GM21526 (cell line): ENCODE measurements at regions not wholly inside any gene's neighbourhood (a gene's known extent, or its start where the extent isn't known, plus 50 kb on each side); places are given as distances from the start of the nearest gene placed in this dataset.
"Not testable (repeated sequence)": the region's sequence is repeated elsewhere in the genome, so short reads cannot be mapped to it uniquely, and the experiment has no call there.

Experiments used
- ATAC-seq: cut with Tn5 transposase; IDR thresholded peaks from one replicate; pipeline ENCODE4 v1.9.1; 2021; ENCODE audit warnings: moderate library complexity; ENCODE audit not compliant: unreplicated experiment, low FRiP score

GRCh38 chr5:136924490-136924889 lies 559.1 kb upstream of the TRPC7 start:
- no peak for ATAC-seq

DNA sequence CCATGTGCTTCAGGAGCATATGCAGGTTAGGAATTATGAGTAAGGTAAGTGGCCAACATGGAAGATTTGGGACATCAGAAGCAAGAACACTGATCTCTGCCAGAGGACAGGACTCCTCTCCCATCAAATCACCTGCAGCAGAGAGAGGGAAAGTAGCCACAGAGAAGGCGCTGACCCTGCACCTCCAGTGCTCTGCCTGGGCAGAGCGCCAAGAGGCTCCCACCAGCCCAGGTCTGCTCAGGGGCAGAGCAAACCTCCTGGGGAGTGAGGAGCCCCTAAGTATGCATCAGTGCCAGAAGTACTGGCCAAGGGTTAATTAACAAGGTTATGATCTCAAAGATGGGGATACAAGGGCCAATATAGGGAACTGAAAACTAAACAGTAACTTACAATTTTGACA lies 545.3 kb upstream of the TRPC7 start:
- no peak for ATAC-seq

DNA sequence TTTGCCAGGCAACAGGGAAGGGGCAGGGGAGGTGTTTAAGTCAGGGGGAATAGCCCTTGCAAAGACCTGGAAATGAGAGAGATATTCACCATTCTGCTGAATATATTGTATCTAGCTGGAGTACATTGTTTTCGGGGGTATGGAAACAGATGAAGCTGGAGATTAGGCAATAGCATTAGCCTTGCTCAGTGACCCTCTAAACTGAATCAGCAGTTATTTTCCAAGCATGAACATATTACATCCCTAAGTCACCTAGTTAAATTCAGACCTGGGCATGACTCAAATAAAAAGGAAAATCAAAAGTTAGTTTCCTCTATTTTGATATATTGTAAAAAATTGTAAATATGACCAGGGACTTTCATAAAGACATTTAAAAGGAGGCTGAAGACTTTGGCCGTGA lies 544.6 kb upstream of the TRPC7 start:
- no peak for ATAC-seq

DNA sequence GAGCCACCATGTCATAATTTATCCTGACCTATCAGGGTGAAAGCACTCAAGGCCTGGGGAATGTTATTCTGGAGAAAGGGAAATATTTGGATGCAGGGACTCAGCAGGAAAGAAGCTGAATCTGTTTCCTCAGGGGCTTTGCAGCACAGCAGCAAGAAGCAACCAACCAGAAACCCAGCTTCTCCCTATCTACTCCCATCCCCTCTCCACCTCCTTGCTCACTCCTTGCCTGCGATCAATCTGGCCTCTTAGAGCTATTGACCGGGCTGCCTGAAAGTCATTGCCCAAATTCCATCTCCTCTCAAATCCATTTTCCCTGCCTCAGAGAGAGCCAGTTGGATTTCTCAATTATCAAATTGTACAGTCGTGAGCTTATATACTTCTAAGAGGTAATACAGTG lies 542.0 kb upstream of the TRPC7 start:
- ATAC-seq, result no peak

DNA sequence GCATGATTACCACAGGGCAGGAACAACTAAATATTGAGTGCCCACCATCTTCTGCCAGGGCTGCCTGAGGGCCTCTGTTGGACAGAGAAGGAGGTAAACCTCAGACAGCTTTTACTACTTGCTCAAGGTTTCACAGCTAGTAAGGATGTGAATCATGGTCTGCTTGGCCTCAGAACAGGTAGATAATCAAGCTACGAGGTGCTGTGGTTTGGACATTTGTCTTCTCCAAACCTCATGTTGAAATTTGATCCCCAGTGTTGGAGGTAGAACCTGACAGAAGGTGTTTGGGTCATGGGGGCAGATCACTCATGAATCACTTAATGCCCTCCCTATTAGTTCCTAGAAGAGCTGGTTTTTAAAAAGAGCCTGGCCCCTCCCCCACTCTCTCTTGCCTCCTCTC lies 541.2 kb upstream of the TRPC7 start:
- ATAC-seq, result no peak

GRCh38 chr5:136905571-136905970 lies 540.2 kb upstream of the TRPC7 start:
- no peak for ATAC-seq

- no peak for ATAC-seq
These were observed 528.7 kb upstream of the TRPC7 start for GRCh38 chr5:136894070-136894469.

- no peak for ATAC-seq
These were observed 526.7 kb upstream of the TRPC7 start for GRCh38 chr5:136892000-136892399.

DNA sequence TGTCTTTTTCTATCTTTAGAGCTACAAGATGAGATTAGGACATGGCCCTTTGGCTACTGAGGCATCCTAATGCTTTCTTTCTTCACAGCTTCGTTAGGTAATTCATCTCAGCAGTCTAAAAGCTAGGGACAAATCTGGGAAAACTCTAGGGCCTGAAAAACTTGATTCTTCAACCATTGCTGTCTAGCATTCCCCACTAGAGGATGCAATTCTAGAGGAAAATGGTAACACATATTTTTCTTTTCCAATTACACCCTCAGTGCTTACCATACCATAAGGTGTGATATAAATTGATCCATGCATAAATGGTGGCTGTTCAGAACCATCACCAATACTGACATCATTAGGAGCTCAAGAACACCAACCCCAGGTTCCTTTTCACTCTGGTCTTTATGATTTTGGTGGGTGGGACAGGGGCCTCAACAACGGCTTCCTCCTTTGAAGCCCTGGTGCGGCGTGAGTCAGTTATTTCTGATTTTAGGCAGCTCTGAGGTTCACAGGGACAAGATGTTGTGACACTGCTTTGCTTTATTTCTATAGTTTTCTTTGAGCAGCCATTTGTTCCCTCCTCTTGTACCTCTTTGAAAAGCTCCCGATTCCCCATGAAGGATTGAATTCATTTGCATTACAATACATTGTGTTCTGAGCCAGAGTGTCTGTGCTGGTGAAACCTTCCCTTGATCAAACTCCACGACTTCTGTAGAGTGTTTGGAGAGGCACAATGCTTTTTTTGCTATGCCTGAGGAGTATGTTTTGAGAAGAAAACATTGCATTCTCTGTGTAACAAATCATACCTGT lies 526.0 kb upstream of the TRPC7 start:
- ATAC-seq, result no peak

DNA sequence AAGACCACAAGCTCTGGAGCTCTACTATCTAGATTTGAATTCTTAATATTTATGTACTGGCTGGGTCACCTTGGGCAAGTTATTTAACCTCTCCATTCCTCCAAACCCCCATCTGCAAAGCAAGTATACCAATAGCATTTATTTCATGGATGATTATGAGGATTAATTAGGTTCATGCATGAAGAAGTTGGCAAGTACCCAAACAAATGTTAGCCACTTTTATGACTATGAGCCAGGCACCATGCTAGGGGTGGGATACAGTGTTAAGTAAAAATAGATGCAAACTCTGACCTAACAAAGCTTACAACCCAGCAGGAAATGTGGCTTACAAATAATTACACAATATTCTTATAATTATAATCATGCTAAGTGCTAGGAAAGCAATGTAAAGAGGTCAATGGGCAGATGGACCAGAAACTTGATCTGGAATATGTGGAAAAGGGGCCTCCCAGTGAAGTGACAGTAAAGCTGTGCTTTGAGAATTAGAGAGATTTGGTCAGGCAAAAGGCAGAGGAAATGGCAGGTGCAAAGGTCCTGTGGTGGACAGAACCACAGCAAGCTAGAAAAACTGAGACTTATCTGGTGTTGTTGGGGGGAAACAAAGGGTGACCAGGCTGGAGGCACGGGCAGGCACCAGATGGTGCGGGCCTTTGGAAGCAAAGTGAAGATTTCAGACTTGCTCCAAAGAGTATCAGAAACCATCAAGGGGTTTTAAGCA lies 525.2 kb upstream of the TRPC7 start:
- ATAC-seq, result no peak

GRCh38 chr5:136886608-136887007 lies 521.3 kb upstream of the TRPC7 start:
- ATAC-seq, result no peak

DNA sequence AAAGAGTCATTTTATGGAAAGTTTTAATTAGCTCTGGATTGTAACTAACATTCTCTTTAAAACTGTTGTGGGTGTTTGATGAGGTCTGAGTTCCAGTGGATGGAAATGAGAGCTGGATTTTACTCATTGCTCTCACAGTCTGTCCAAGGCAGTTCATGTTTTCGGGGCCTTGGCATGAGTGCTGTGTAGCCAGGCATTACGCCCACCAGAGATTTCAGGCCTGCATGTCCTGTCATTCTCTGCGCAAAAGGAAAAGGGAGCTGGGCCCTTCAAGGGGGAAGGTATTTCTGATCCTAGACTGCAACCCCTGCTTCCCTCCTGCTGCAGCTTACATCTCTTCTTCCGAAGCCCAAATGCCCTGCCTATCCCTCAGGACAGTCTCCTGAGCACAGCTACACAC lies 499.6 kb upstream of the TRPC7 start:
- no peak for ATAC-seq

GRCh38 chr5:136856648-136857047 lies 491.3 kb upstream of the TRPC7 start:
- no peak for ATAC-seq

GRCh38 chr5:136853971-136854370 lies 488.6 kb upstream of the TRPC7 start:
- no peak for ATAC-seq

GRCh38 chr5:136840601-136841000 lies 475.3 kb upstream of the TRPC7 start:
- ATAC-seq, result no peak

GRCh38 chr5:136836093-136836492 lies 470.7 kb upstream of the TRPC7 start:
- no peak for ATAC-seq

GRCh38 chr5:136820848-136821247 lies 455.5 kb upstream of the TRPC7 start:
- ATAC-seq, result no peak

DNA sequence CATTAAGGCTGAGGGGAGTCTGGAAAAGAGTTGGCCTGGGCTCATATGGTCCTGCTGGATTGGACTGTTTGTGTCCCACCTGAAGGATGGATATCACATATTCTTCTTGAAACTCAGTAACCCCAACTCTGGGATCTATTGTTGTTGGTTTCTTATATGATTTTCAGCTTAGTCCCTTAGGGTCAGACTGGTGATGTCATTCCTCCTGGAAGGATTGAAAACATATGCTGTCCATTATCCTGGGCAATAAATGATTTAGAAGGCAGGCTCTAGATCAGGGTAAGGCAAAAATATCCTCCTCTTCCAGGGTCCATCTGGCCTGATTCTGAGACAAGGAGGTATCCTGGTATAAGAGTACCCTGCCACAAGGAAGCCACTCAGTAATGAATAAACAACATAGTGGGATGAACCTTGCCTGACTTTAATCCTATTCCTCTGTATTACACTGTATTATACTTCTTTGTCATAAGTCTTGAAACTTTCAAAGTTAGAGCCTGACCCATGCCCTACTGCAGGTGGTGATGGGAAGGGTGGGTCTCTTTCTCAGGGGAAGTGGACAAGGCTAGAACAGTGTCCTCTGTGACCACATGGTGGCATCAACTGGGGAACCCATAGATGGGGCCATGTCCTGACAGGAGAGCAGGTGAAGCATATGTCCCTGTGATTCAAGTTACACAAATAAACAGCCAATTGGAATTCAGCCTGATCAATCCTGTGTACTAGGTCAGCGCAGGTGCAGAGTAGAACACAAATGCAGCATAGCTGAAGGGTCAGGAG lies 454.4 kb upstream of the TRPC7 start:
- ATAC-seq, result no peak

GRCh38 chr5:136816327-136816726 lies 451.0 kb upstream of the TRPC7 start:
- ATAC-seq, result no peak

DNA sequence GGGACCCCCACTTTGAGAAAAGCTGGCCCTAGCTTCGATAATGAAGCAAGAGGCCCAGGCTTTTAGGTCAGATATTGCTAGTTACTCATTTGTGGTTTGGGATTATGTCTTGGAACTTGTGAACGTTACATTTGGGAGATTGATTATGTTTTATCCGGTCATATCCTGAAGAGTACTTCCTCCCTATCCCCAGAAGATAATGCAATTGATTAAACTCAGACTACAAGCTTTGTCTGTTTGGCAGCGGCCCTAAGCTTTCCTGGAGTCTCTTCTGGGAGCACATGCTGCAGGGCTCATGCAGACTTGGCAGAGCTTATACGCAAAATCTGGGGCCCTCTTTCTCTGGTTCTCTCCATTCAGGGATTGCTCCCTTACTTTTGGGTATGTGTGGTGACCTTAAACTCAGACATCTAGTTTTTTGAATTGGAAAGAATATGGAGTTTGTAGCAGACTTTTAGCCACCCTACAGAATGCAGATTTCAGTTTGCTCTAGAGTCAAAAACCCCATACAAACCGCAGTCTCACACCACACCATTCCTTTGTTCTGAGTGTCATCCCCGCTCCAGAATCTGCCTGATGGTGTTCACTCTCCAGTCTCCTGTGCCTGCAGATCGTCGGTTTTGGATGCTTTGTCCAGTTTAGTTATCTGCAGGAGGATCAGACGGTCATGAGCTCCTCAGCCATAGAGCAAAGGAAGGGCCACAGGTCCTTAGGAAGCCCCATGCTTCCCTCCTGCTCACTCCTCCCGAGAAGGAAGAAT lies 449.5 kb upstream of the TRPC7 start:
- no peak for ATAC-seq

DNA sequence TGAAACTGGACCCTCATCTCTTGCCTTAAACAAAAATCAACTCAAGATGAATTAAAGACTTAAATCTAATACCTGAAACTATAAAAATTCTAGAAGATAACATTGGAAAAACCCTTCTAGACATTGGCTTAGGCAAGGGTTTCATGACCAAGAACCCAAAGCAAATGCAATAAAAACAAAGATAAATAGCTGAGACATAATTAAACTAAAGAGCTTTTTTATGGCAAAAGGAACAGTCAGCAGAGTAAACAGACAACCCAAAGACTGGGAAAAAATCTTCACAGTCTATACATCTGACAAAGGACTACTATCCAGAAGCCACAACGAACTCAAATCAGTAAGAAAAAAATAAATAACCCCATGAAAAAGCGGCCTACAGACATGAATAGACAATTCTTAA lies 446.9 kb upstream of the TRPC7 start:
- not testable (repeated sequence) for ATAC-seq
